GM20431 (cell line): ENCODE measurements at regions not wholly inside any gene's neighbourhood (a gene's known extent, or its start where the extent isn't known, plus 50 kb on each side); places are given as distances from the start of the nearest gene placed in this dataset.

ENCODE experiments used
- in situ Hi-C: fragments of 300-500 bp; cut with MseI, MboI; formaldehyde crosslinking; loops from one replicate; pipeline ENCODE4 v1.15.0; 2020; ENCODE audit warnings: low sequenced_read_pairs; ENCODE audit not compliant: unreplicated experiment

DNA sequence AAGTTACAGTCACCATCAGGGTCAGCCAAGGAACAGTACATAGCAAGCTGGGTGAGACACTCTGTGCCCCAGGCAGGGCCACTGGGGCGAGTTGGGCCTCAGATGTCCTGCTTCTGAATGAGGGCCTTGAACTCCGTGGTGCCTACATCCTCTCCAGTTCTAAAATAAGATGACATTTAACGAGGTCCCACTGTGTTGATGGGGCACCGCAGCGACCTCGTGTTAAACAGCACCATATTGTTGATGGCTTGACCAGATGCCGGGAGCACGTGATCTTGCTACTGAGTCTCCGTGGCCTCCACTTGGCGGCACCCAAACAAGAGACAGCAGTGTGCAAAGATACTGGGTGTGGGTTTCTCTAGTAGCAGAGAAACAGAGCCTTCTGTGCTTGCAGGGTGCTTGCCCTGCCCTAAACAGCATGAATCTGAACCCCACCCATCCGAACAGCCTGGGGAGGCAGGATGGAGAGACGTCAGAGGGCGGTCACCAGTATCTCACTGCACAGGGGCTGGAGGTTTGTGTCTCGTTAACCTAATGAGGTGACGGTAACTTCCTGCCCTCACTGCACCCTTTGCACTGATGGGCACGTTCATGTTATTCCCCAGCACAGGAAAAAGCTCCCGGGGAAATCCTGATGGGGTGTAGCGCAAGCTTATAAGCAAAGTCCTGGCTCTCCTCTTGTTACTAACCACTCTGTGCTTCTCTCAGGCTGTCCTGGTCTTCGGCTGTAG is 324.4 kb downstream of the AJAP1 start:
- in situ Hi-C loops: no loop called here

DNA sequence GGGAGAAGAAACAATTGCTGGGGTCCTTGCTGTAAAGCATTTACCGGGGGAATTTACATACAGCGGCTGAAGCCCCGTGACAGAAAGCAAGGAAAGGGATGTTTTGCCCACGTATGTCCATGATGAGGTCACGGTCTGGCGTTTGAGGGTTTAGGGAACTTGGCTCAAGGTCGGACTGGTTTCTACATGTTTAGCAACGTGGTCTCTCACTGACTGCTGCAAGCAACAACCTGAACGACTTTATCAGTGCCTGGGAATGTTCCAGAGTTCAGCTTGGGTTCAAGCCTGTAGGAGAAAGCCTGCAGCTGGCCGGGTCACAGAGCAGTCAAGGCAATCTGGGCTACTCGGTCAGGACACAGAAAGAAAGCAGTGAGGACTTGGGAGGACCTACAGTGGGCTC is 323.3 kb downstream of the AJAP1 start:
- in situ Hi-C loops: no loop called here

DNA sequence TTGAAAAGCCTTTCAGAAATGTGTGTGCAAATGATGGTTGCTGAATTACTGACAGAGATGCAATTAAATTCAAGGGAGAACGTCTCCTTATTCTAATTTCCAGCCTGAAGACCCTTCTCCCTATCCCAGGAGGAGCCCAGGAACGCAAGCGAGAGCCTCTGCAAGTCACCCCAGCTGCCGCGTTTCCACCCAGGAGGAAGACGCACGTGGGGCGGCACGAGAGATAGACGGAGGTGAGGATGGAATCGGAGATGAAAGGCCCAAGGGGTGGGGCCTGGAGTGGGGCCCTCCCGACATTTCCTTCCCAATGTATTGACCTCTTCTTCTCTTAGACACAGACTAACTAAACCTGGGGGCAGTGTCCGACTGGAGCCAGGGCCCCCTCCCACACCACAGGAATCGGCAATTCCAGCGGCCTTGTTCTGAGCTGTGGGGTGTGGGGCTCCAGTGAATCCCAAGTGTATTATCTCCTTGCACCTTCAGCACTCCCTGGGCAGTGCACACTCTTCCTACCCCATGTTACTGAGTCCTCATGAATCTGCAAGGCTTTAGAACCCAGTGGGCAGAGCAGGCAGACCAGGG is 322.5 kb downstream of the AJAP1 start:
- in situ Hi-C loops: no loop called here

DNA sequence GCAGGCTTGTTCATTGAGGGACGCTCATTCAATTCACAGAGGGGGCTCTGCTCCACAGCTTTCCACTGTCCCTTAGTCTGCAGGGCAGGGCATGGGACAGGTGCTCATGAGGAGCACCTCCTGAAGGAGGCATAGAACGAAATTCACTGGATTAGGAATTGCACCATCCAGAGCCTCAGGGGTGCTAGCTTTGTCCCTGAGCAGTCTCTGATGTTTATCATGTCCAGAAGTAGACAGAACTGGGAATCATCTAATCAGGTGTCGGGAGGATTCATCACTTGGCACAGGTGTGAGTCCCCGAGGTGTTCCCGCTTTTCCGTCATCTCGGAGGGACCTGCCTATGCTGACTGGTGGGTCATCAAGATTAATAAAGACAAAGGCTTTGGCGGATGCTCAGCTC is 321.4 kb downstream of the AJAP1 start:
- in situ Hi-C loops: no loop called here

DNA sequence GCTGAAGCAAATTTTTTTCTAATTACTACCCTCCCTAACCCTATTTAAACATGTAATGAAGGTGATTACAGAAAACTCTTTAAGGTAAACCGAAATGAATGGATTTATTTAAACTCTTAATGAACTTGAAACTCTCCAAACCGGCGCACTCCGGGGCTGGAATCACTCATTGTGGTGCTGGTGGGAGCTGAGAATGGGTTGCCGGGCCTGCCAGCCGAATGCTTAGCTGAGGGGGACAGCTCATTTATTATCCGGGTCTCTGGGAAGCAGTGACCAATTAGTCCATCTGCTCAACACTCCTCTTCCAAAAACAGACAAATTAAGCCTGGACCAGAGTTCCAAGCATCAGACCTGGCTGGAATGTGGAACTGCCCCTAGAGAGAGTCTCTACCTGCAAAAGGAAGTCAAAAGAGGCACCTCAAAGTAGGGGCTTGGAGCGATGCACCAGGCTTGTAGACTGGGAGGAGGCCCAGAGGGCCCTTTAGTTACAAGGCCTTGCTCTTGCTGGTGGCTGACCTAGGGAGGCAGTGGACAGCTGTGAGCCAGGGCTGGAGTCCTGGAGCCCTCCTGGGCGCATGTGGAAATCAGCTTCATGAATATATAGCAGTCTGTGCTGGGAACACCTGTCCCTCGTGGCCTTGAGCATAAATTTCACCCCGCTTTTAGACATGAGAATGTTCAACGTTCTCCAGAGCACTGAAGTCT is 320.7 kb downstream of the AJAP1 start:
- in situ Hi-C loops: no loop called here

DNA sequence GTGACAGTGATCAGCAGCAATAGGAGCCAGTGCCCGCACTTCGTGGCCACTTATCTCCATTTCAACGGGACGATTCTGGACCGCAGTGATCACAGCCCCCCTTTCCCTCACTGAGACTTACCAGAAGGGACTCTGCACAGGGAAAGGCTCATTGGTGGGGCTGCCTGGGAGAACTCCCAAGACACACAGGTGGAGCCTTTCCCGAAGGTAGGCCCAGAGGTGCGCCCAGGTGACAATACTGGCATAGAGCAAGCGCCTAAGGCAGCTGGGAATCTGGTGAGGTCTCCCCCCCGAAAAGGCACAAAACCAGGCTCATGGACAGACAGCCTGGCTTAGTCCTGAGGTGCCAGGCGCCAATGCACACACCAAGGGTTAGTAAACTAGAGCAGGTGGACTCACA is 318.9 kb downstream of the AJAP1 start:
- in situ Hi-C loops: no loop called here

DNA sequence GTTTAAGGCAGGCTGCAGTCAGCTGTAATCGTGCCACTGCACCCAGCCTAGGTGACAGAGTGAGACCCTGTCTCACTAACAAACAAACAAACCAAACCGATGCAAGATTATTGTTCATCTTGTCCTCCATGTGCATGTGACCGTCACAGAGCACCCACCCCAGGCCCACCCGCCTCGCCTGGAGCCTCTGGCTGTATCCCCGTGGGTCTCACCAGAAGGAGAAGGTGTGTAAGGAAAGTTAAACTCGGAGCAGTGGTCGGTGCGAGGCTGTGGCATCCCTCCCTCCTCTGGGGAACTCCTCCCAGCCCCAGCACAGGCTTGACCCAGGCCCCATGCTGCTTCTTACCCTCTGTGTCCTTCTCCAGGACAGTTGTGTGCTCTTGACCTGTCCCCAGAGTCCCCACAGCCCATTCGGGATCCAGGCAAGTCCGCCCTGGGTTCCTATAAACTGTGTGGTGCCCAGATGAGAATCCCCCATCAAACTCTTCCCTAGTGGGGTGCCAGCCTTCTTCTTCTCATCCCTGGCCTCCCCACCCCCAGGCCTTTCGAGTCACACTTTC is 318.4 kb downstream of the AJAP1 start:
- in situ Hi-C loops: no loop called here

DNA sequence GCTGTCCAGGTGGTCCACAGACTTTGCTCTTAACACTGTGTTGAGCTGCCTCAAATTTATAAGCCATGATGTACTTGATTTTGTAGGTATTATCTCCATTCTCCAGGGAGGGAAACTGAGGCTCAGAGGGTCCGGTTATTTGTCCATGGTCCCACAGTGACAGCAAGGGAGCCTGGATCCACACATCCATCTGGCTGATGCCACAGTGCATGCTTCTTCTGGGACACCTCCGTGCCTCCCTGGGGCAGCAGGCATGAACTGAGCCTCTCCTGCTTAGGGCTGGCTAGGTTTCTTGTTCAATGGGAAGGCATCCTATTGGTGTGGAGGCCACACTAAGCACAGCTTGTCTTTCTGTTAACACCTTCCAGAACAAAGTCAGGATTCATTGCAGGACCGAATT is 317.3 kb downstream of the AJAP1 start:
- in situ Hi-C loops: no loop called here

DNA sequence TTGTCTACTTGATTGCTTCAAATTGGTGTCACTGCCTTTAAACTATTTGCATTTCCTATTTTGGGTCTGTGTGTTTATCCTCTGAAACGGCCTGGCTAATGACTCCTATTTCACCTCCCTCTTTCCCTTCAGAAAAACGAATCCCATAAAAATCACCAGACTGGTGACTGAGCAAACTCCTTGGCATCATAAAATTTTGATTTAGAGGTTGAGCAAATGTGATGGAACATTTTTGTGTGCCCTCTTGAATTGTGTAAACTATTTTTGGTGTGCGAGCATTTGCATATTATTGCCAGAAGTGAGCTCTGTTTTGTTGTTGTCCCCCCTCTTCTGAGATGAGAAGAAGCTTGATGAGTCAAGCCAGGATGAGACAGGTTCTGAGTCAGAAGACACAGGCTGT is 316.1 kb downstream of the AJAP1 start:
- in situ Hi-C loops: no loop called here

DNA sequence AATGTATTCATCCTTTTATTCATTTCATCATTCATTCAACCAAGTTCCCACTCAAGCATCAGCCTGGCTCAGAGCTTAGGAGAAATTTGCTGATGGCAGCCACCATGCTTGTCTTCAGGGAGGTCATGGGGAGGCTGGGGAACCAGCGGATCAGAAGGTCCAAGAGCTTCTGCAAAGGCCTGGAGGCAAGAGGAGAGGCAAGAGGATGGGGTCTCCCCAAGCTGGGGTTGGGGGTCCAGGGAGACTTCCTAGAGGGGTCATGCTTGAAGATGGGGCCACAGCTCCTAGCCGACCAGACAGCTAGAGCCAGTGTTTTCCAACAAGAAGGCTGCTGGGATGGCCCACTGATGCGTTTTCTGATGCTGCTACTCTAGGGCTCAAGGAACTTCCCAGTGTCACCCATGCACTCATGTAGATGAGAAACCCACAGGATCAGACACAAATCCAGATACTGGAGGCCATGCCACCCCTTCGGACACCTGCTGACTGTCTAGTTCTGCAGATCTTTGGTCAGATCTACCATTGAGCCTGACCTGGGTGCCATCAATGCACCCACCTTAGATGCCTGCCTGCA is 315.2 kb downstream of the AJAP1 start:
- in situ Hi-C loops: no loop called here

DNA sequence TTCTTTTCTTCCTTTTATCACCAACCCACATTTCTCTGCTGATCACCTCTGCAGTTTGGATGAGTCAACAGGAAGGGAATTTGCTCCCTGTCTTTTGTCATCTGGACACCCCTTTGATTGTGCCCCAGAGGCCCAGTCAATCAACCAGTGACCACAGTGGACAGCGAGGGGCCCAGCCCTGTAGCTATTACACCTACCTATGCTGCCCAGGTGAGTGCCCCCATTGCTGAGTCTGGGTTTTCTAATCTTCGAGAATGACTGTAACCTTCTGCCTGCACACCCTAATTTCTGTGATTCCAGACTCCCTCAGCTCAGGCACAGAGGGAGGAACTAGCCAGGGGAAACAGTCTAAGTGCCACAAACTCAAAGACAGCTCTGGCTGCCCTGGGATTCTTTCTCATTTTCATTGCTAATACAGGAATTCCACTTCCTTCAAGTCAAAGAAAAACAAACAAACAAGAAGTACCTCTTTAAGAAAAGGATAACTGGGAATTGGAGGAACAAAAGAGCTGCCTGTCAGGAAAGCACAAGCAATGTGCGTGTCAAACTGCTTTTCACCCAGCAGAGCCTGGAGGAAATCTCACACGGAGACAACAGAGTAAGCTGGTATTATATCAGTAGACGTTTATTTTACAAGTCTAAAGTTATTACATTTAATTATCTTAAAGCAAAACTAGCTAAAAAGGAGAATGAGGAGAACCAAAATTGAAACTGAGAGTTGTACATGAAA is 311.1 kb downstream of the AJAP1 start:
- in situ Hi-C loops: no loop called here

DNA sequence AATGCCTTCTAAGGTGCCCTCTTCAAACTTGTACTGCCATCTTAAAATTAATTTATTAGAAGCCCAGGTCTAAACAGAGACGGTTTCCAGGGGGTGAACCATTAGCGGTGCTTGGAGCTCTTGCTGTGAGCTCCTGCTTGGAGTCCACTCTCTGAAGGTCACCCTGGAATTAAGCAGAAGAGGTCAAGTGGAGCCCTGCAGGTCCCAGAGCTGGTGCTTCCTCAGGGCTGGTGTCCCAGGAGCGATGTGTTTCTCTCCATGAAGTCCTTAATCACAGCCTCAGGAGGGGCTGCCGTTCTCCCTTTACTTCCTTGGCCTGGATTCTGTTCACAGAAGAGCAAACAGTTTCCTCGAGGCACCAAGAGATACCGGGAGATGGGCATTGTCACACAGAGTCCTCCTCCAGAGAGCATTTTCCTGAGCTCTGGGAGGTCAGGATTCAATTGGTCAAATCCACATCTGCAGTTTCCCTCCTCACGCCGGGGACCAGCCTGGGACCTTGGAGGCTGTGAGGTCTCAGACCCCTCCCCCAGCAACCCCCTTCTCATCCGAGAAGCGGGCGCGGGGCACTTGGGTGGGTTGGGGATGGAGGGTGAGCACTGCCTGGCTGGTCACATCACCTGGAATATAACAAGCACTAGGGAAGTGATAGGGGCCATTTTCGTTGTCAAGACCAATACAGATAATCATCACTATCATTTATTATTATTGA is 310.4 kb downstream of the AJAP1 start:
- in situ Hi-C loops: no loop called here

DNA sequence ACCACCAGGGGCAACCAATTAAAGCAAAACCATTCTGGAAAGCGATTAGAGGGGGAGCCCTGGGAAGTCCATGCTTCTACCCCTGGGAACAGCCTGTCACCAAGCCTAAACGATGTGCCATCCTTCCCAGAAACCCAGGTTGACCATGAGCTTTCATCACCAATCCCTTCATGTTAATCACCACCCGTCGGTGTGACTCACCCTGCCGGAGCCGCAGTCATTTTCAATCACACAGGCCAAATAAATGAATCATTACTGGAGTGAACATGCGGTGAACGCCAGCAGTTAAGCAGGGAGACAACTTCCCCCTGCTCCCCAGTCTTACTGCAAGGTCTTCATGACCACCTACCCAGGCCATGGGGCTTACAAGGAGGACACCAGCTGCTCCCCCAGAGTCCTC is 308.8 kb downstream of the AJAP1 start:
- in situ Hi-C loops: no loop called here

DNA sequence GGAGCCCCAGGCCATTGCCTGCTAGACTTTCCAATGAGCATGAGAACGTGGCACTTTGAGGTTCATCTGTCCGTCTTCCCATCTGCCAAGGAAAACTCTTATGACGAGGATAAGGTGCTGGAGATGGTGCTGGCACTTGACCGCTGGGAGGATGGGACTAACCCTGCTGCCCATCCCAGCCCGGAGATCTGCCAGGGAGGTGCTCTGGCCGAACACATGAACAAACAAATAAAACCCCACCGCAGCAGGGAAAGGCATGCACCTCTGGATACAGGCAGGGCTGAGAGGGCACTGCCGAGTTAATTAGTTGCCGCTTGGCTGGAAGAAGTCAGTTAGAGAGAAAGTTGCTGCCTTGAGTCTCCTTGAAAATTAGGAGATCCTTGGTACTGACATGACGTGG is 308.4 kb downstream of the AJAP1 start:
- in situ Hi-C loops: no loop called here

DNA sequence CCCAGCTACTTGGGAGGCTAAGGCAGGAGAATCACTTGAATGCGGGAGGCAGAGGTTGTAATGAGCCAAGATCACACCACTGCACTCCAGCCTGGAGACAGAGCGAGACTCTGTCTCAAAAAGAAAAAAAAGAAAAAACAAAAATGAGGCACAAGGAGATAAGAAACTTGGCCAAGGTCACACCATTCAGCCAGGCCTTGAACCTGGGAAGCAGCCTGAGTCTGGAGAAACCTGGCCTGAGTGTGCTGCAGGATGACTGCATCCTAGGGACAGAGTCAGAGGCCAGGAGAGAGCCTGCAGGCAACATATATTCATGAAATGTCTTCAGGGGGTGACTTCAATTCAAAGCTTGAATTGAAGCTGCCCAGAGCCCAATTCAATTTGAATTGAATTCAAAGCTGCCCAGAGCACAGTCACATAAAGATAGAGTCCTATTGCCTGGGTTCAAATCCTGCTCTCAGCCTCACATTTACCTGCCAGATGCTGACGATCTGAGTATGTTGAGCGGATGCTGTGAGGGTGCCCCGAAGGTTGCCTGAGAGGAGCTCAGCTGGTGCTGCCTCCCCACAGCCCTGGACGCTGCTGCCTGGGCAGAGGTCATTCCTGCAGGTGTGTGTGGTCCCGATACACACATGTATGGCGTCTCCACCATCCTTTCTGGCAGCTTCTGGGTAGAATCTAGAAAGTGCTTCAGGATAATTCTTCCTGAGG is 307.7 kb downstream of the AJAP1 start:
- in situ Hi-C loops: no loop called here

DNA sequence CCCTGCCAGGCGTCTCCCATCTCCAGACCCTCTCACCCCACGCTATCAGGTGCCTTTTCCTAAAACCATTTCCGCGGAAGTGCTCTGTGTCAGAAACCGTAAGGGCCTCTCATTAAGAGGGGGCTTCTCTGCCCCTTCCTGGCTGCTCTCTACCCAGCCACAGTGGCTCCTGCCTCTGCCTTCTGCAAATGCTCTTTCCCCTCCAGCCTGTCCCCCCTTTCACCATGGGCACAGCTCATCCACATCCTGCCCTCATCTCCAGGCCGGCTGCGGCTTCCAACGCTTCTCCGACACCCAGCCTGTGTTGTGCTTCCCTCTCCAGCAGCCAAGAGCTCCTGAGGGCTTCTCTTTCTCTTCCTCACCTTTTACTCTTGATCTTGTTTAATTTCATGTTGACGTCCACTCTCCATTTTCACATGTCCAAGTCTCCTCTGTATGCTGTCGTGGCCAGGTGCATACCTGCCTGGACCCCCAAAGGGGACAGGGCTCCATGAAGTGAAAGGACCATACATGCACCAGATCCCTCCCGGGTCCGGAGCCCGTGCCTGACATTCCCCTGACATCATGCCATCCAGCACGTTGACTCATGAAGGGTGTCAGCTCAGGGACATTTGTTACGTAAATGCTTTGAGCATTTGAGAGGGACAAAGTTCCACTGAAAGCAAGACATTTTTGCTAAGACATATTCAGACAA is 306.5 kb downstream of the AJAP1 start:
- in situ Hi-C loops: no loop called here

DNA sequence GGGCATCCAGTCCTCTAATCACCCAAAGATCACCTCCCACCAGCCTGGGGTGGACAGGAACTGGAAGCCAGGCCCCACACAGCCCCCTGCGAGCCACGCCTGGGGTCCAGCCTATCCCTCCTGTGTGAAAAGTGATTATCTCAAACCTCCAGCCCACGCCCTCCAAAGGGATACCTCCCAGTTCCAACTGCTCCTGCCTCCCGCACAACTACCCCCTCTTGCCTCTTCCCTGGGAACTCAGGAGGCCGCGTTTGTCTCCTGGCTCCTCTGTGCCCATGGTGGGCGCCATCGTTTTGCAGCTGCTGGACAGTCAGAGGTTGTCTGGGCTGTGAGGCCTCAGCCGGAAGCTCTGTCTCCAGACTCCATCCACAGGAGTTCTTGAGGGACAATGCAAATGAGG is 305.9 kb downstream of the AJAP1 start:
- in situ Hi-C loops: no loop called here

DNA sequence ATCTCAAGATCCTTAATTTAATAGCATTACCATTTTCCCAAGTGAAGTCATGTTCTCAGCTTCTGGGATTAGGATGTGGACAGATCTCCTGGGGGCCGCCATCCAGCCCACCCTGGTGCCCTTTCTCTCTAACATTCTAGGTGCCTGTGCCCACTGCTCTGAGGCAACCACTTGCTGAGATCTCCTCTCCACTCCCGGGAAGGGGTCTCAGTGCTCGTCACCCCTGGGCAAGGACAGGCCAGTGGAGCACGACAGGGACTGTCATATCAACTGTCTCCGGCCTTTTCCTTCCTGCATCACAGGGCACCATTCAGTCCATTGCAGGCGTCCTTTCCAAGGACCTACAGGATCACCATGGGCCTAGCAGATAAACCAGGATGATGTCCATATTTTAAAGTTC is 304.8 kb downstream of the AJAP1 start:
- in situ Hi-C loops: no loop called here

DNA sequence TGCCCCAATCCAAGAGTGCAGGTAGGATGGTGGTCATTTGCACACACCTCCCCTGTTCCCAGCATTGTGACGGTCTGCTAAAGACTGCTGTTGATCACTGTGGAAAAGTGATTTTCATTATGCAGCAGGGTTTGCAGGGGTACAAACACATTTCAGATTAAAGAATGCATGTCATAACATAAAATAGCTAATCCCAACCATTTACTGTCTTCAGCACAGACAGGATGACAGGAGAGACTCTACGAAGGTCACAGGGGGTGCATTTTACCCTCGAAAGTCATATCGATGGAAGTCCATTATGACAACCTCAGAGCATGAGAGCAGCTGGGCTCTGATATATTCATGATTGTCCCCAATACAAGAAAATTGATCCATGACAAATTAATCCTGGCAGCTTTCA is 302.6 kb downstream of the AJAP1 start:
- in situ Hi-C loops: no loop called here
